ENCODE measurements at regions not wholly inside any gene's neighbourhood (a gene's known extent, or its start where the extent isn't known, plus 50 kb on each side); places are given as distances from the start of the nearest gene placed in this dataset.

DNA sequence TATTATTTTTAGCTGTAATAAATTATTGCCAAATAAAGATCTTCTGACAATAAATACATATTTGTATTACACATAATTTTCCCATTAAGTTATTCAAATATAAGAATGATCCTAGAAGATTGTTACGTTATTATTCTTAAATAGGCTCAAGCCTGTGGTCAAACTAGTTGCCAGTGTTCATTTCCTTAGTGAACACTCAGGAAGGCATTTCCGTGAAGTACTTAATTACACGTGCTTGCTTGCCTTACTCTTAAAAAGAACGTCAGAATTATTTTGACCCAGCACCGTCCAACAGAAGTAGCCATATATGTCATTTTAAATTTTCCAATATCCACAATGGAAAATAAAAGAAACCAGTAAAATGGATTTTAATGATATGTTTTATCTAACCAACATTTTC is 249.8 kb downstream of the TXNL1 start:
- no peaks in the 10 kb centered on the region for H3K36me3 Mint-ChIP-seq
- intact Hi-C loops (cut with micrococcal nuclease) = no loop called here
- ChIA-PET CTCF (interaction anchor here (0.7 kb wide), 1 partner anchor 970 kb away, joined by 3 read pairs; no protein-coding TSS in a partner anchor), POLR2A (no interaction called here)
- no peaks in the 10 kb centered on the region for H3K27me3 Mint-ChIP-seq
- no peak overlapping the region for H3K27ac Mint-ChIP-seq
- DNase-seq = no peak
- H3K9me3 Mint-ChIP-seq = no peaks in the 10 kb centered on the region
- no peaks in the 10 kb centered on the region for H3K4me1 Mint-ChIP-seq (ENCODE audit: low read depth)
- H3K4me3 Mint-ChIP-seq = no peak overlapping the region

DNA sequence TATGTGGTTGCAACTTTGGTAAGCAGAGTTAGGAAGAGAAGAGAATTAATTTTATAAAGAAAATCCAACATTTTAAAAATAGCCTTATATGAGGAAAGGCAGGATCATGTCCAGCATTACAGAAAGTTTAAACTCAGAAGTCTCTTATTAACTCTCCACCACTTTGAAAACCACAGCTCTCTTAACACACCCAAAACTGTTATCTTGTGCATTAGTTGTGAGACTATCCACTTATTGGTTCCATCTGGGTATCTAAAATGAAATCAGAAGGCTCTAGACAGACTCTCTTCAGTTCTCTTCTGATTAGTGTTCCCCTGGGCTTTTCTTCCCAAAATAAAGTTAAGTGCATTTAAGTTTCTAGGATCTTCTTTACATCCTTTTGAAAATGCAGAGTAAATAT is 251.5 kb downstream of the TXNL1 start:
- Mint-ChIP-seq H3K4me1 (ENCODE audit: low read depth) (no peaks in the 10 kb centered on the region), H3K27ac (no peak overlapping the region), H3K9me3 (no peaks in the 10 kb centered on the region), H3K36me3 (no peaks in the 10 kb centered on the region), H3K4me3 (no peak overlapping the region), H3K27me3 (no peaks in the 10 kb centered on the region)
- no peak for DNase-seq
- ChIA-PET POLR2A (no interaction called here), CTCF (no interaction called here)
- intact Hi-C loops (cut with micrococcal nuclease) = no loop called here

DNA sequence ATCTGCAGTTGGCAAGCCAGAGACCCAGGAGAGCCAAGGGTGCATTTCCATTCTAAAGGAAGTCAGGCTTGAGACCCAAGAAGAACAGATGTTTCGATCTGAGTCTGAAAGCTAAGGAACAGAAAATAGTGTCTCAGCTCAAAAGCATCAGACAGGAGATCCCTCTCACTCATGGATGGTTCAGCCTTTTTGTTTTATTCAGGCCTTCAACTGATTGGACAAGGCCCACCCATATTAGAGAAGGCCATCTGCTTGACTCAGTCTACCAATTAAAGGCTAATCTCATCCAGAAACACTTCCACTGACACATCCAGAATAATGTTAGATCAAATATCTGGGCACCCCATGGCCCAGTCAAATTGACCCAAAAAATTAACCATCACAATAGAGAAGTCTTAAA is 255.0 kb downstream of the TXNL1 start:
- no peaks in the 10 kb centered on the region for H3K27me3 Mint-ChIP-seq
- ChIA-PET POLR2A (no interaction called here), CTCF (no interaction called here)
- no peak overlapping the region for H3K4me3 Mint-ChIP-seq
- intact Hi-C loops (cut with micrococcal nuclease) = no loop called here
- no peak for DNase-seq
- H3K36me3 Mint-ChIP-seq = no peaks in the 10 kb centered on the region
- H3K27ac Mint-ChIP-seq = no peak overlapping the region
- no peaks in the 10 kb centered on the region for H3K4me1 Mint-ChIP-seq (ENCODE audit: low read depth)
- no peaks in the 10 kb centered on the region for H3K9me3 Mint-ChIP-seq

DNA sequence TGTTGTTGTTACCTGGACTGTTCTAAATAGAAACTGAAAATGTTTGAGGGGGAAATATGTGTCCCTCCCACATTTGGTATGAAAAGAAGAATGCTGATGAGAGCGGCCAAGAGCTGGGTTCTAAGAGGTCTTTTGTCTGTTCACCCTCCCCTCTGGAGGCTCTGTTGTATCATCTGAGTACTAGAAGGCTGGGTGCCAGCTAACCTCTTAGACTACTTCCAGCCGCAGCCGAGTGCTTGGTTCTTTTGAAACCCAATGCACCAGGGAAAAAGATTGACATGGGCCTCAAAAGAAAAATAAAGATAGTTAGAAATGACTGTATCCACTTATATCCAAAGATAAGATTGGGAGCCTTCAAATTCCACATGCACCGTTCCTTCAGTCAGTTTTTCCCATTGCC is 255.9 kb downstream of the TXNL1 start:
- intact Hi-C loops (cut with micrococcal nuclease) = no loop called here
- H3K27me3 Mint-ChIP-seq = no peaks in the 10 kb centered on the region
- H3K9me3 Mint-ChIP-seq = no peaks in the 10 kb centered on the region
- H3K4me1 Mint-ChIP-seq (ENCODE audit: low read depth) = no peaks in the 10 kb centered on the region
- CTCF ChIA-PET = no interaction called here
- no peak for DNase-seq
- H3K27ac Mint-ChIP-seq = no peak overlapping the region
- H3K4me3 Mint-ChIP-seq = no peak overlapping the region
- POLR2A ChIA-PET = no interaction called here
- no peaks in the 10 kb centered on the region for H3K36me3 Mint-ChIP-seq

DNA sequence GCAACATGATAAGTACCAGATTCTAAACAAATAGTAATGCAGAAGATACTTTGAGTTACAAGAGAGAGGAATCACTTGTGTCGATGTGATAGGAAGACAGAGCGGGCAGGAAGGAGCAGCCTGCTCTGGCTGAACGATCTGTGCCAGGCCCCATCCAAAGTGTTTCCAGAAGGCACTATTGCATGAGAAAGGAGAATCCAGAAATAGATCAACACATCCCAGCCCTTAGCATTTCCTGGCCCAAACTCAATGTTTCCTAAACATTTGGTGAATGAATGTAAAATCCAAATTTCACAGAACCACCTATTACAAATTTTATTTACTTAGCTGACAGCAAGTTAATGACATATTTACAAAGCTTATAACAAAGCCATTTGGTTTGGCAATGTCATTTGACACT is 257.2 kb downstream of the TXNL1 start:
- Mint-ChIP-seq H3K9me3 (no peaks in the 10 kb centered on the region), H3K36me3 (no peaks in the 10 kb centered on the region), H3K27me3 (no peaks in the 10 kb centered on the region), H3K4me1 (ENCODE audit: low read depth) (no peaks in the 10 kb centered on the region), H3K27ac (no peak overlapping the region), H3K4me3 (no peak overlapping the region)
- POLR2A ChIA-PET = no interaction called here
- intact Hi-C loops (cut with micrococcal nuclease) = no loop called here
- no peak for DNase-seq
- CTCF ChIA-PET = no interaction called here

DNA sequence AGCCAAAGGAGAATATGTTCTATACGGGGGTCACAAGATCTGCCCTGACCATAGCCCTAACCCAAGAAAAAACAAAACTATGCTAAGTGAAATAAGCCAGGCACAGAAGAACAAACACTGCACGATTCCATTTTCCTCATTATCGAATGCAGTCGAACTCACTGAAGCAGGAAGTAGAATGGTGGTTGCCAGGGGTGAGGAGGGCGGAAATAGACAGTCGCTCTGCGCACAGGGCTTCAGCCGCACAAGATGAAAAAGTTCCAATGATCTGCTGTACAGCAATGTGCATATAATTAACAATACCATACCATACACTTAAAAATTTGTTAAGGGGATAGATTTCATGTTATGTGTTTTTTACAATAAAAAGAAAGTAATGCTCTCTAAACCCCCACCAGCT is 257.7 kb downstream of the TXNL1 start:
- H3K4me1 Mint-ChIP-seq (ENCODE audit: low read depth) = no peaks in the 10 kb centered on the region
- no peaks in the 10 kb centered on the region for H3K9me3 Mint-ChIP-seq
- DNase-seq = no peak
- intact Hi-C loops (cut with micrococcal nuclease) = no loop called here
- no peak overlapping the region for H3K27ac Mint-ChIP-seq
- no peak overlapping the region for H3K4me3 Mint-ChIP-seq
- no peaks in the 10 kb centered on the region for H3K36me3 Mint-ChIP-seq
- no peaks in the 10 kb centered on the region for H3K27me3 Mint-ChIP-seq
- ChIA-PET POLR2A (no interaction called here), CTCF (no interaction called here)

DNA sequence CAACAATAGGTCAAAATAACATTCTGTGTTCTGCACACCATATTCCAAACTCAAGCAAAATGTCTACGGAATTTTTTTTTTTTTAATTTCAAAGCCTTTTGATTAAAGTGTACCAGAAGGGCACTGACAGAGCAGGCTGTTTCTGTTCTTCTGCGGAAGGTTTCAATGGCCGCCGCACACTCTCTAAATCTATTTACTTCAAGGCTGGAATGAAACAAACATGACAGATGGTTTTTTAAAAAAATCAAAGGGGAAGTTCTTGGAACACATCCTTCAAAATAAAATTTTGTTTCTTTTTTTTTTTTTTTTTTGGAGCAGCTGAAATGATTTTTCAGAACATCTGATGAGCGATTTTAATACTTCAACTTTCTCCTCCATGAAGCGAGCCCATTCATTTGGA is 259.1 kb downstream of the TXNL1 start:
- no peaks in the 10 kb centered on the region for H3K9me3 Mint-ChIP-seq
- POLR2A ChIA-PET = no interaction called here
- no peak overlapping the region for H3K27ac Mint-ChIP-seq
- no peaks in the 10 kb centered on the region for H3K36me3 Mint-ChIP-seq
- intact Hi-C loops (cut with micrococcal nuclease) = no loop called here
- CTCF ChIA-PET = no interaction called here
- H3K4me3 Mint-ChIP-seq = no peak overlapping the region
- H3K27me3 Mint-ChIP-seq = no peaks in the 10 kb centered on the region
- no peak for DNase-seq
- H3K4me1 Mint-ChIP-seq (ENCODE audit: low read depth) = no peaks in the 10 kb centered on the region

DNA sequence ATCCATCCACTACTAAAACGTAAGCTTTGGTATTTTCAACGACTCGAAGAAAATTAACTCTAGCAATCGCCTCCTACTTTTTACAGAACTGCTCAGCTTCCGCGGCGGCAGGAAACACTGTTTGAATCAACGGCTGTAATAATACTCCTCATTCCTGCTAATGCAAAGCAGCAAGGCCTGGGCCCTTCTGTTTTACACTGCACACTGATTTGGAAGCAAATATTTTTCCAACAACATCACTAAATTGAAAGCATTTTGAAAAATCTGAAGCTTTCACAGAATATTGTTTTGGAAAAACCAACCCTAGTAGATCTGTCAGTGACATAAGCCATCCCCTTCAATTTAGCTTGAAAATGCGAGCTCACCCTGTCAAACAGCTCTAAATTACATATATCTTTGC is 261.2 kb downstream of the TXNL1 start:
- CTCF ChIA-PET = no interaction called here
- DNase-seq = no peak
- intact Hi-C loops (cut with micrococcal nuclease) = no loop called here
- Mint-ChIP-seq H3K4me1 (ENCODE audit: low read depth) (no peaks in the 10 kb centered on the region), H3K27me3 (no peaks in the 10 kb centered on the region), H3K36me3 (no peaks in the 10 kb centered on the region), H3K9me3 (no peaks in the 10 kb centered on the region), H3K27ac (no peak overlapping the region), H3K4me3 (no peak overlapping the region)
- POLR2A ChIA-PET = no interaction called here

DNA sequence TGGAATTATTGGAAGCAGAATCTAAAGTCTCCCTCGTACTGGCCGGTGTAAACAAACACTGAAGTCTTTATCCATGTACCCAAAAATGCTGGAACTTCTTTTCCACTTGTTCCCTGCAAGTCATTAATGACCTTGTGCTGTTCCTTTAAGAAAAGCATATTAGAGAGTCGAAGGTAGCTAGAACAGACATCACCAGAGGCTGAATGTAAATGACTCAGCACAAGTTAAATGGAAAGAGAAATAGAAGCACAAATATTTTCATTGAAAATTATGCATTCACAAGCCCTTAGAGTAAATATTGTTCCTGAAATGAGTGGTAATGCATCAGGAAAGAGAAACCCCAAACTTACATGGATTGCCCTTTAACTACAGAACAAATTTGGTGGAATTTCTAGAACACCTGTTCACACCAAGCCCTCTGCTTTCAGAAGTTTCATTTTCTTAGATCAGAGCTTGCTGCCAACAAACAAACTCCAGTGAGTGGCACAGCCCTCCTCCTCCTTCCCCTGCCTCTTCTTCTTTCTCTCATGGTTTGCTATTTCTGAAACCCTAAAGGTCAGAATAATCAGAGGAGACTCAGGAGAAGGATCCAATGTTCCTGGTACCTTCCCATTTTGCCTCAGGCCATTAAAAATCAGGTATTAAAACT is 264.3 kb downstream of the TXNL1 start:
- intact Hi-C loops (cut with micrococcal nuclease) = no loop called here
- ChIA-PET POLR2A (no interaction called here), CTCF (no interaction called here)
- no peak for DNase-seq
- H3K9me3 Mint-ChIP-seq = no peaks in the 10 kb centered on the region
- H3K27me3 Mint-ChIP-seq = no peaks in the 10 kb centered on the region
- H3K36me3 Mint-ChIP-seq = no peaks in the 10 kb centered on the region
- H3K4me1 Mint-ChIP-seq (ENCODE audit: low read depth) = no peaks in the 10 kb centered on the region
- no peak overlapping the region for H3K27ac Mint-ChIP-seq
- H3K4me3 Mint-ChIP-seq = no peak overlapping the region

DNA sequence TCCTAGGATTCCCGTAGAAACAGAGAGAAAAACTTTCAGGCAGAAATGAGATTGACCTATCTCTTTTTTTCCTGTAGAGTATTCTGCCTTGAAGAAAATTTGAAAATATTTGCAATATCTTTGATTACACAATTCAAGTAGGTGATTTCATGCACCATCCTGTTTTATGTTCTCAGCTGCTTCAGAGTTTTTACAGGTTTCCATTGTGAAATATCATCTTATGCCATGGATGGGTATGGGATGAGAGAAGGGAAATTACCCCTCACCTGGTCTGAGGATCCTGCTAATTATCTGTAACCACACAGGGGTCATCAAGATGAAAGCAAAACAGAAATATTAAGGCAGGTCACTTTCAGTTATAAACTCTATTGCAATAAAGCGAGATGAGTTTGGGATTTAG is 264.8 kb downstream of the TXNL1 start:
- H3K36me3 Mint-ChIP-seq = no peaks in the 10 kb centered on the region
- no peaks in the 10 kb centered on the region for H3K27me3 Mint-ChIP-seq
- H3K4me1 Mint-ChIP-seq (ENCODE audit: low read depth) = no peaks in the 10 kb centered on the region
- no peak overlapping the region for H3K27ac Mint-ChIP-seq
- intact Hi-C loops (cut with micrococcal nuclease) = no loop called here
- ChIA-PET POLR2A (no interaction called here), CTCF (no interaction called here)
- no peak overlapping the region for H3K4me3 Mint-ChIP-seq
- no peak for DNase-seq
- H3K9me3 Mint-ChIP-seq = no peaks in the 10 kb centered on the region

DNA sequence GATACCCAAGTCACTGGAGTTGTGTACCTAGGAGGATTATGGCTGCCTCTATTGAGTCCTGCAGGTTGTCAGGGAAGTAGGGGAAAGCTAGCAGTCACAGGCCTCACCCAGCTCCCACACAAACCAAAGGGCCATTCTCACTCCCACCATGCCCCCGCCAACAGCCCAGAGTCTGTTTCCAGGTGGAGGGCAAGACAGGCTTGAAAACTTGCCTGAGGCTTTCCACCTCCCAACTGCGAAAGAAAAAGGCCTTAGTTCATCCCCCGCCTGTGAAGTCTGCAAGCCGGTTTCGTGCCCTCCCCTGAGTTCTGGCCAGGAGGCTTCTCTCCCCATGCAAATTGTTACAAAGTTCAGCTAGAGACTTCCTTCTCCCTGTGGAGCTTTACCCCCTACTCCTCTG is 270.3 kb downstream of the TXNL1 start:
- DNase-seq = no peak
- ChIA-PET POLR2A (no interaction called here), CTCF (no interaction called here)
- no peak overlapping the region for H3K4me3 Mint-ChIP-seq
- no peak overlapping the region for H3K27ac Mint-ChIP-seq
- no peaks in the 10 kb centered on the region for H3K27me3 Mint-ChIP-seq
- H3K4me1 Mint-ChIP-seq (ENCODE audit: low read depth) = no peaks in the 10 kb centered on the region
- no peaks in the 10 kb centered on the region for H3K36me3 Mint-ChIP-seq
- intact Hi-C loops (cut with micrococcal nuclease) = no loop called here
- H3K9me3 Mint-ChIP-seq = peaks cover 2% of the 10 kb centered on the region

DNA sequence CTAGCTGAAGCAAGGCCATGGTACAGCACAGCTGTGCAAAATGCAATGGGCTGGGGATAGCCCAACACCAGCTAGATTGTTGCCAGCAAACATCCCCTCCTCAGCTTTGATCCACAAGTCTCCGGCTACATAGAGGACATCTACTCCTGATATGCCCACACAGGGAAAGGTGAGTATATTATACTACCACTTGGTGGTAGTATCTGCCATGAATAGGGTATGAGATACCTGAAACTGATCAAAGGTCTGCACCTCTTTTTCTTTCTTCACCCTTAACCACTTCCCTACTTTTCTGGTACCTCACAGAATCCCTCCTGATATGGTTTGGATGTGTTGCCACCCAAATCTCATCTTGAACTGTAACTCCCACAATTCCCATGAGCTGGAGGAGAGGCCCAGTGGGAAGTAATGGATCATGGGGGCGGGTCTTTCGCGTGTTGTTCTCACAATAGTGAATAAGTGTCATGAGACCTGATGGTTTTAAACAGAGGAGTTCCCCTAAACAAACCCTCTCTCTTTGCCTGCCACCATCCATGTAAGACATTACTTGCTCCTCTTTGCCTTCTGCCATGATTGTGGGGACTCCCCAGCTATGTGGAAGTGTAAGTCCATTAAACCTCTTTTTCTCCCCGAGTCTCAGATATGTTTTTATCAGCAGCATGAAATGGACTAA is 279.6 kb downstream of the TXNL1 start:
- Mint-ChIP-seq H3K27me3 (no peaks in the 10 kb centered on the region), H3K4me1 (ENCODE audit: low read depth) (no peaks in the 10 kb centered on the region), H3K9me3 (peaks cover 14% of the 10 kb centered on the region), H3K4me3 (no peak overlapping the region), H3K36me3 (no peaks in the 10 kb centered on the region), H3K27ac (no peak overlapping the region)
- intact Hi-C loops (cut with micrococcal nuclease) = no loop called here
- CTCF ChIA-PET = no interaction called here
- POLR2A ChIA-PET = no interaction called here
- no peak for DNase-seq

DNA sequence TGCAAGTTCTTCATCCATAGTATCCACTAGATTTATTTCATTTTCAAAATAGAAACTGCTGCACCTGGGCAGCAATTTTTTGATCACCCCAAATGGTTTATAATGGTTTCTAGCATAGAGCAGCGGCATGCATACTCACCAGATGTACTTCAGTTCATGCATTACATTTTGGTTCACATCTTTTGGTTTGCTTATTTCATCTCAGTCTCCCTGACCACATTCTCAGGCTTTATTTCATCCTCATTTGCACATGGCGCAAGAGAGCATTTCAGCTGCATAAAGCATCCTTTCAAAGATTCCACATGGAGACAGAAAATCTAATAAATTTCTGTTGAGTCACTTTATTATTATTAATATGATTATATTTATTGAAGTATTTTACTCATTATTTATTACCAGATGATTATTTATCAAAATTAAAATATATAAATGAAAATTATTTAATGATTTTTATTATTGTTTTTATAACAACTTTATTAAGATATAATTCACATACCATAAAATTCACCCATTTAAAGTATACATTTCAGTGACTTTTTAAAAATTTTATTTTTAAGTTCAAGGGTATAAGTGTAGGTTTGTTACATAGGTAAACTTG is 284.6 kb downstream of the TXNL1 start:
- no peaks in the 10 kb centered on the region for H3K4me1 Mint-ChIP-seq (ENCODE audit: low read depth)
- H3K4me3 Mint-ChIP-seq = no peak overlapping the region
- POLR2A ChIA-PET = no interaction called here
- no peak for DNase-seq
- no peak overlapping the region for H3K27ac Mint-ChIP-seq
- intact Hi-C loops (cut with micrococcal nuclease) = no loop called here
- H3K9me3 Mint-ChIP-seq = peaks cover 3% of the 10 kb centered on the region
- H3K36me3 Mint-ChIP-seq = no peaks in the 10 kb centered on the region
- H3K27me3 Mint-ChIP-seq = no peaks in the 10 kb centered on the region
- CTCF ChIA-PET = no interaction called here
